Neural cell (in vitro differentiated cells): ENCODE measurements at regions not wholly inside any gene's neighbourhood (a gene's known extent, or its start where the extent isn't known, plus 50 kb on each side); places are given as distances from the start of the nearest gene placed in this dataset.

Experiments used
- H2AFZ ChIP-seq: fragments of 200-600, 300-800 bp; sonication (generic), shearing (Covaris generic); 2 replicates; pipeline ENCODE4 v1.6.0; 2014; ENCODE audit warnings: low read depth, mild to moderate bottlenecking, antibody characterized with exemption, low read length, moderate library complexity
- H3F3A ChIP-seq: fragments of 200-600 bp; shearing (Covaris generic); 2 replicates; pipeline ENCODE4 v1.6.1; 2016; ENCODE audit warnings: mild to moderate bottlenecking, moderate library complexity, mixed read lengths, antibody characterized with exemption, low read length; ENCODE audit not compliant: insufficient read depth, poor library complexity, severe bottlenecking
- H3K27ac ChIP-seq: fragments of 200-600, 300-800 bp; sonication (generic), shearing (Covaris generic); 2 replicates; pipeline ENCODE4 v1.5.1; 2014; ENCODE audit warnings: mild to moderate bottlenecking, low read length, moderate library complexity
- H3K27me3 ChIP-seq: fragments of 300-800, 200-600 bp; sonication (generic), shearing (Covaris generic); 2 replicates; pipeline ENCODE4 v1.6.0; 2014; ENCODE audit warnings: mild to moderate bottlenecking, low read depth, low read length, moderate library complexity; ENCODE audit not compliant: insufficient read depth
- H3K36me3 ChIP-seq: fragments of 300-800, 200-600 bp; sonication (generic), shearing (Covaris generic); 2 replicates; pipeline ENCODE4 v1.5.1; 2014; ENCODE audit warnings: mild to moderate bottlenecking, antibody characterized with exemption, low read length, moderate library complexity; ENCODE audit not compliant: insufficient read depth
- H3K4me2 ChIP-seq: fragments of 300-800, 200-600 bp; sonication (generic), shearing (Covaris generic); 2 replicates; pipeline ENCODE4 v1.6.0; 2014; ENCODE audit warnings: mild to moderate bottlenecking, low read length
- H3K4me3 ChIP-seq: fragments of 300-800, 200-600 bp; sonication (generic), shearing (Covaris generic); 2 replicates; pipeline ENCODE4 v1.5.1; 2014; ENCODE audit warnings: mild to moderate bottlenecking, low read length, moderate library complexity
- H3K79me2 ChIP-seq: fragments of 200-600 bp; shearing (Covaris generic); replicated peaks from 2 replicates; pipeline ENCODE4 v1.6.0; 2014; ENCODE audit warnings: mild to moderate bottlenecking, low read length, moderate library complexity; ENCODE audit not compliant: insufficient read depth
- H3K9ac ChIP-seq: fragments of 300-800, 200-600 bp; sonication (generic), shearing (Covaris generic); 2 replicates; pipeline ENCODE4 v1.6.1; 2016; ENCODE audit warnings: mild to moderate bottlenecking, low read length, mixed read lengths
- H3K9me2 ChIP-seq: fragments of 200-600 bp; shearing (Covaris generic); 2 replicates; pipeline ENCODE4 v1.6.1; 2016; ENCODE audit warnings: mild to moderate bottlenecking, low read length, mixed read lengths; ENCODE audit not compliant: insufficient read depth
- H3K9me3 ChIP-seq: fragments of 200-600, 300-800 bp; sonication (generic), shearing (Covaris generic); 2 replicates; pipeline ENCODE4 v1.6.1; 2016; ENCODE audit warnings: mild to moderate bottlenecking, mixed run types, low read length, moderate library complexity, mixed read lengths
- H4K20me1 ChIP-seq: fragments of 200-600 bp; shearing (Covaris generic); 2 replicates; pipeline ENCODE4 v1.6.1; 2016; ENCODE audit warnings: mild to moderate bottlenecking, mixed run types; ENCODE audit not compliant: insufficient read depth
- EP300 ChIP-seq: fragments of 450-650 bp; conservative IDR thresholded peaks from 2 replicates; pipeline ENCODE4 v1.6.1; 2014; ENCODE audit warnings: antibody characterized with exemption, mild to moderate bottlenecking, moderate library complexity; ENCODE audit not compliant: poor library complexity, severe bottlenecking
- EZH2 ChIP-seq: fragments of 200-600, 300-800 bp; shearing (Covaris generic), sonication (generic); IDR thresholded peaks from 2 replicates; pipeline ENCODE4 v1.6.1; 2014; ENCODE audit warnings: antibody characterized with exemption, low read length, borderline replicate concordance, mild to moderate bottlenecking; ENCODE audit not compliant: insufficient read depth, poor library complexity, severe bottlenecking
- MXI1 ChIP-seq: fragments of 450-650 bp; conservative IDR thresholded peaks from 2 replicates; pipeline ENCODE4 v1.6.1; 2014; ENCODE audit warnings: antibody characterized with exemption, mild to moderate bottlenecking; ENCODE audit not compliant: poor library complexity, severe bottlenecking
- POLR2AphosphoS5 ChIP-seq: IDR thresholded peaks from 2 replicates; pipeline ENCODE4 v1.6.1; 2012
- RAD21 ChIP-seq: fragments of 450-650 bp; conservative IDR thresholded peaks from 2 replicates; pipeline ENCODE4 v1.6.1; 2014; ENCODE audit warnings: antibody characterized with exemption, mild to moderate bottlenecking, moderate library complexity
- SMC3 ChIP-seq: fragments of 450-650 bp; conservative IDR thresholded peaks from 2 replicates; pipeline ENCODE4 v1.6.1; 2014; ENCODE audit warnings: antibody characterized with exemption, mild to moderate bottlenecking, moderate library complexity; ENCODE audit not compliant: poor library complexity
- TAF1 ChIP-seq: IDR thresholded peaks from 2 replicates; pipeline ENCODE4 v1.6.1; 2012; ENCODE audit warnings: low read depth
- TF ChIP-seq, protein P1 (sequence below): fragments of 450-650 bp; IDR thresholded peaks from 2 replicates; pipeline ENCODE4 v1.5.1; 2014; ENCODE audit warnings: antibody characterized with exemption, mild to moderate bottlenecking, moderate library complexity; ENCODE audit not compliant: poor library complexity, severe bottlenecking
- TF ChIP-seq, protein P2 (sequence below): IDR thresholded peaks from 2 replicates; pipeline ENCODE4 v1.6.1; 2012; ENCODE audit warnings: borderline replicate concordance

DNA sequence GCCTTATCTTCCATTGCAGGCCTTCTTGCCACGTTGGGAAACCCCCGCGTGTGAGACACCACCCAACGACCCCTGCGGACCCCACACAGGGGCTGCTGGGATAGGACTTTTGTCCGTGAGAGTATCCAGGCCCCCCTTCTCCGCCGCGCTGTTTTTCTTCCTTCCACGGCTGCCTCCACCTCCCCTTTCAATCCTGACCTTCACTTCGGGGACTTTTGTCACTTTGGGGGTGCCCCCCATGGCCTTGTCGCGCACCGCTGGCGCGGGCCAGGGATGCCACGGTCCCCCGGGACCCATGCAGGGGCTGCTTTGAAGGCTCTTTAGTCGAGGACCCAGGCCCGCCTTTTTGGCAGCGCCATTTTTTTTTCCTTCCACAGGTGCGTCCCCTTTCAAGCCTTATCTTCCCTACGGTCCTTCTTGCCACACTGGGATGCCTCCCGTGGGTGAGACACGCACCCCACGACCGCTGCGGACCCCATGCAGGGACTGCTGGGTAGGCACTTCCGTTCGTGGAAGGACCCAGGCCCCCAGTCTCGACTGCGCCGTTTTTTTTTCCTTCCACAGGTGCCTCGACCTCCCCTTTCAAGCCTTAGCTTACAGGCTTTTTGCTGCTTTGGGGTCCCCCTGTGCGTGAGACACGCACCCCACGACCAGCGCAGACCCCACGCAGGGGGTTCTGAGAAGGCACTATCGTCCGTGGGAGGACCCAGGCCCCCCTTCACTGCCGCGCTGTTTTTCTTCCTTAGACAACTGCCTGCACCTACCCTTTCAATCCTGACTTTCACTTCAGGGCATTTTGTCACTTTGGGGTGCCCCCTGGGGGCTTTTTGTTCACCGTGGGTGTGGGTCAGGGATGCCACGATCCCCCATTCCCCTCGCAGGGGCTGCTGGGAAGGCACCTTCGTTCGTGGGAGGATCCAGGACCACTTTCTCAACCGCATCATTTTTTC, 267.4 kb downstream of the ALG10 start:
- no peak overlapping the region for H3K4me3 ChIP-seq
- H3K4me2 ChIP-seq = no peak overlapping the region
- TF ChIP-seq POLR2AphosphoS5 (no peak), SMC3 (no peak), RAD21 (no peak), EZH2 (no peak), EP300 (no peak), MXI1 (no peak), TAF1 (no peak)
- TF ChIP-seq, protein P1, sequence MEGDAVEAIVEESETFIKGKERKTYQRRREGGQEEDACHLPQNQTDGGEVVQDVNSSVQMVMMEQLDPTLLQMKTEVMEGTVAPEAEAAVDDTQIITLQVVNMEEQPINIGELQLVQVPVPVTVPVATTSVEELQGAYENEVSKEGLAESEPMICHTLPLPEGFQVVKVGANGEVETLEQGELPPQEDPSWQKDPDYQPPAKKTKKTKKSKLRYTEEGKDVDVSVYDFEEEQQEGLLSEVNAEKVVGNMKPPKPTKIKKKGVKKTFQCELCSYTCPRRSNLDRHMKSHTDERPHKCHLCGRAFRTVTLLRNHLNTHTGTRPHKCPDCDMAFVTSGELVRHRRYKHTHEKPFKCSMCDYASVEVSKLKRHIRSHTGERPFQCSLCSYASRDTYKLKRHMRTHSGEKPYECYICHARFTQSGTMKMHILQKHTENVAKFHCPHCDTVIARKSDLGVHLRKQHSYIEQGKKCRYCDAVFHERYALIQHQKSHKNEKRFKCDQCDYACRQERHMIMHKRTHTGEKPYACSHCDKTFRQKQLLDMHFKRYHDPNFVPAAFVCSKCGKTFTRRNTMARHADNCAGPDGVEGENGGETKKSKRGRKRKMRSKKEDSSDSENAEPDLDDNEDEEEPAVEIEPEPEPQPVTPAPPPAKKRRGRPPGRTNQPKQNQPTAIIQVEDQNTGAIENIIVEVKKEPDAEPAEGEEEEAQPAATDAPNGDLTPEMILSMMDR = no peak
- TF ChIP-seq, protein P2, sequence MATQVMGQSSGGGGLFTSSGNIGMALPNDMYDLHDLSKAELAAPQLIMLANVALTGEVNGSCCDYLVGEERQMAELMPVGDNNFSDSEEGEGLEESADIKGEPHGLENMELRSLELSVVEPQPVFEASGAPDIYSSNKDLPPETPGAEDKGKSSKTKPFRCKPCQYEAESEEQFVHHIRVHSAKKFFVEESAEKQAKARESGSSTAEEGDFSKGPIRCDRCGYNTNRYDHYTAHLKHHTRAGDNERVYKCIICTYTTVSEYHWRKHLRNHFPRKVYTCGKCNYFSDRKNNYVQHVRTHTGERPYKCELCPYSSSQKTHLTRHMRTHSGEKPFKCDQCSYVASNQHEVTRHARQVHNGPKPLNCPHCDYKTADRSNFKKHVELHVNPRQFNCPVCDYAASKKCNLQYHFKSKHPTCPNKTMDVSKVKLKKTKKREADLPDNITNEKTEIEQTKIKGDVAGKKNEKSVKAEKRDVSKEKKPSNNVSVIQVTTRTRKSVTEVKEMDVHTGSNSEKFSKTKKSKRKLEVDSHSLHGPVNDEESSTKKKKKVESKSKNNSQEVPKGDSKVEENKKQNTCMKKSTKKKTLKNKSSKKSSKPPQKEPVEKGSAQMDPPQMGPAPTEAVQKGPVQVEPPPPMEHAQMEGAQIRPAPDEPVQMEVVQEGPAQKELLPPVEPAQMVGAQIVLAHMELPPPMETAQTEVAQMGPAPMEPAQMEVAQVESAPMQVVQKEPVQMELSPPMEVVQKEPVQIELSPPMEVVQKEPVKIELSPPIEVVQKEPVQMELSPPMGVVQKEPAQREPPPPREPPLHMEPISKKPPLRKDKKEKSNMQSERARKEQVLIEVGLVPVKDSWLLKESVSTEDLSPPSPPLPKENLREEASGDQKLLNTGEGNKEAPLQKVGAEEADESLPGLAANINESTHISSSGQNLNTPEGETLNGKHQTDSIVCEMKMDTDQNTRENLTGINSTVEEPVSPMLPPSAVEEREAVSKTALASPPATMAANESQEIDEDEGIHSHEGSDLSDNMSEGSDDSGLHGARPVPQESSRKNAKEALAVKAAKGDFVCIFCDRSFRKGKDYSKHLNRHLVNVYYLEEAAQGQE = no peak
- H3F3A ChIP-seq = no peaks in the 10 kb centered on the region
- H3K27me3 ChIP-seq = no peaks in the 10 kb centered on the region
- no peaks in the 10 kb centered on the region for H4K20me1 ChIP-seq
- H3K79me2 ChIP-seq = no peaks in the 10 kb centered on the region
- H3K9ac ChIP-seq = no peak overlapping the region
- peaks cover 27% of the 10 kb centered on the region for H3K9me3 ChIP-seq
- no peak overlapping the region for H3K27ac ChIP-seq
- H3K36me3 ChIP-seq = no peaks in the 10 kb centered on the region
- H2AFZ ChIP-seq = no peak overlapping the region
- no peaks in the 10 kb centered on the region for H3K9me2 ChIP-seq

DNA sequence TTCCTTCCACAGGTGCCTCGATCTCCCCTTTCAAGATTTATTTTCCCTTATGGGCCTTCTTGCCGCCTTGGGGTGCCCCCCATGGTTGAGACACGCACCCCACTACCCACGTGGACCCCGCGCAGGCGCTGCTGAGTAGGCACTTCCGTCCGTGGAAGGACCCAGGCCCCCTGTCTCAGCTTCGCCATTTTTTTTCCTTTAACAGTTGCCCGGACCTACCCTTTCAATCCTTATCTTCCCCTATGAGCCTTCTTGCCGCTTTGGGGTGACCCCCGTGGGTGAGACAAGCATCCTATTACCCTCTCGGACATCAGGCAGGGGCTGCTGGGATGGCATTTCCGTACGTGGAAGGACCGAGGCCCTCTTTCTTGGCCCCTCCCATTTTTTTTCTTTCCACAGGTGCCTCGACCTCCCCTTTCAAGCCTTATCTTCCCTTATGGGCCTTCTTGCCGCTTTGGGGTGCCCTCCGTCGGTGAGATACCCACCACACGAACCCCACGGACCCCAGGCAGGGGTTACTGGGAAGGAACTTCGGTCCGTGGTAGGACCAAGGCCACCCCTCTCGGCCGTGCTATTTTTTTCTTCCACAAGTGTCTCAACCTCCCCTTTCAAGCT, 268.2 kb downstream of the ALG10 start:
- no peak overlapping the region for H3K4me3 ChIP-seq
- H2AFZ ChIP-seq = no peak overlapping the region
- no peaks in the 10 kb centered on the region for H3K36me3 ChIP-seq
- no peaks in the 10 kb centered on the region for H3K79me2 ChIP-seq
- H3K9ac ChIP-seq = no peak overlapping the region
- TF ChIP-seq, protein P1 = no peak
- TF ChIP-seq EP300 = no peak
- TF ChIP-seq, protein P2 = no peak
- TF ChIP-seq POLR2AphosphoS5 = no peak
- no peak for TF ChIP-seq RAD21
- TF ChIP-seq TAF1 = no peak
- TF ChIP-seq SMC3 = no peak
- TF ChIP-seq MXI1 = no peak
- TF ChIP-seq EZH2 = no peak
- no peak overlapping the region for H3K27ac ChIP-seq
- no peaks in the 10 kb centered on the region for H3K27me3 ChIP-seq
- no peaks in the 10 kb centered on the region for H4K20me1 ChIP-seq
- peaks cover 34% of the 10 kb centered on the region for H3K9me3 ChIP-seq
- no peaks in the 10 kb centered on the region for H3F3A ChIP-seq
- no peaks in the 10 kb centered on the region for H3K9me2 ChIP-seq
- no peak overlapping the region for H3K4me2 ChIP-seq
